Frontal cortex (tissue), 3 donors: ENCODE measurements at regions not wholly inside any gene's neighbourhood (a gene's known extent, or its start where the extent isn't known, plus 50 kb on each side); places are given as distances from the start of the nearest gene placed in this dataset.

Experiments used
- DNase-seq, 2 donors: peaks; one replicate each; pipeline ENCODE4 v3.0.0; 2012; ENCODE audit warnings: low spot score in 2 of 2
- FAIRE-seq: peaks from 2 replicates; lab custom pipeline; 2012; peaks lifted over from hg19 to GRCh38; lab: Jason Lieb, UNC
- donor health status: control.
- donor health status: control.
- donor health status: control.

DNA sequence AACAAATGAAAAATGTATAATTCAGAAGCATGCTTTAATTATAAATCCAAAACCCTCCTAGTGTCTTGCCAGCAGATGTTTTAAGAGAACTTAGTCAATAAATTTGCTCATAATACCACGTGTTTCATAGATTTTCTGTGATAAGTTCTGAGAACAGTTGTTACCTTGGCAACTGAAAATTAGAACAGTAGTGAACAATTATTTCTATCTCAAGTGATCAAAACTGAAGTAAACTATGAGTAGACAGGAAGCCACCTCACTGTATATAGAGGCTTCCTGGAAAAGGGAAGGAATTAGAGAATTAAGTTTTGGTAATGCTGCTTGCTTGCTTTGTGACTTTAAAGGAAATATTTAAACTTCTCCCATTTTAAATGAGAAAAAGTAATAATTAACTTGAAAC, 266.0 kb upstream of the ANO3 start:
- no peak for FAIRE-seq
- DNase-seq: no peak

DNA sequence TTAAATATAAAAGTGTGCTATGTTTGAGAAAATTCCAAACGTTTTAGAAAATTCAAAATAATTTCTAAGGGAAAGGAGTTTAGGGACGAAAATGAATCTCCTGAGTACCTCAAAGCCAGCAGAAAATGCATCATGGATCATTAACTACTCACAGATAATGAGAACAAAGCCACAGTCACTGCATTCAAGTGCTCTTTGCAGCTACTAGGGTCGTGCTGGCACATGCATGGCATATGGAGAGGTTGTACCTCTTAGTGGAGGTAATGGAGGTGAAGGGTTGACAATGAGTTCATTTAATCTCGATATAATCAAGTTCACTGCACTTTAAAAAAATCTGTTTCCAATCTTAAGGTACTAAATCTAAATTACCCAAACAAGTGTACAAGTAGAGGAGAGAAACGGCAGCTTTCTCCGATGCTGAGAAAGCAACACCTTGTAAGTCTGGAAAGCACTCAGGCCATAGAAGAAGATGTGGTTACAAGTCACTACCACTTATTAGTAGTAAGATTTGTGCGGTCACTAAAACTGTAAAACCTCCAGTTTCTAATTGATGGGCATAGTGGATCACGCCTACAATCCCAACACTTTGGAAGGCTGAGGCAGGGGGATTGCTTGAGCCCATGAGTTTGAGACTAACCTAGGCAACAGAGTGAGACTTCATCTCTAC, 261.1 kb upstream of the ANO3 start:
- FAIRE-seq (no peak), DNase-seq (no peak)

DNA sequence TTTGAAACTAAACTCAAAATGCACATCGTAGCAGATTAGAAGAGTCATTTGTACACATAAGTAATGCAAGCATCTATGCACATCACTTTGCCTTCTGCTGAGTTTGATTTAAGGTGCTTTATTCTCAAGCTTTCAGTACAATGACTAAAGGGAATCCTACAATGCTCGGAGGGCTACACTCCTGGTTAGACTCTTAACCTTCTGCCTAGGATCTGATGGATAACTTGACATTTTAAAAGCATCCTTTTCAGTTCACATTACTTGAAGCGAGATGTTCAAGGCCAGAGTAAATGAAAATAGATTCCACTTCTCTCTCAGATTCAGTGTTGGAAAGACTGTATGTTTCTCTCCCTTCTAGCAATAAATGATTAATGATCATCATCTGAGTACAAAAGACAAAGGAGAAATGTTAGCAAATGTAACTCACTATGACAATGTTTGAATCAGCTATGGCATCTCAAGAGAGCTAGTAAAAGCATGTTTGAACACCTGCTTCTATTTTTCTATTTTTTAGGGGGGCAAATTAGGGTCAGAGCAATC, 259.2 kb upstream of the ANO3 start:
- DNase-seq (no peak), FAIRE-seq (no peak)

DNA sequence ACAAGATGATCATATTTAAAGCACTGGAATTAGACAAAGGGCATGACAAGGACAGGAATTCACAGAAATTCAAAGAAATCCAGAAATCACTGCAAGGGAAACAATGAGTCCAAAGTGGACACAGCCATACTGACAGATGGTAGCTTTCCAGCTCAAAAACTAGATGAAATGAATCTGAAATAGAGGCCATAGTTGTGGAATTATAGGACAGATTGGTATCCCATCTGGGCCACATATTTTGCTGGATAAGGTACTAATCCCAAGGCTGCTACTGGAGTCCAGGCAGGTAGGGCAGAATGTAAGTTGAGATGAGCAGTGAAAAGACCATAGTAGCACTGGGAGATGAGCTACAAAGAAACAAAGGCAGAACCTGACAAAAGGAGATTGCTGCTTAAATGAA, 258.3 kb upstream of the ANO3 start:
- FAIRE-seq: no peak
- DNase-seq: no peak

DNA sequence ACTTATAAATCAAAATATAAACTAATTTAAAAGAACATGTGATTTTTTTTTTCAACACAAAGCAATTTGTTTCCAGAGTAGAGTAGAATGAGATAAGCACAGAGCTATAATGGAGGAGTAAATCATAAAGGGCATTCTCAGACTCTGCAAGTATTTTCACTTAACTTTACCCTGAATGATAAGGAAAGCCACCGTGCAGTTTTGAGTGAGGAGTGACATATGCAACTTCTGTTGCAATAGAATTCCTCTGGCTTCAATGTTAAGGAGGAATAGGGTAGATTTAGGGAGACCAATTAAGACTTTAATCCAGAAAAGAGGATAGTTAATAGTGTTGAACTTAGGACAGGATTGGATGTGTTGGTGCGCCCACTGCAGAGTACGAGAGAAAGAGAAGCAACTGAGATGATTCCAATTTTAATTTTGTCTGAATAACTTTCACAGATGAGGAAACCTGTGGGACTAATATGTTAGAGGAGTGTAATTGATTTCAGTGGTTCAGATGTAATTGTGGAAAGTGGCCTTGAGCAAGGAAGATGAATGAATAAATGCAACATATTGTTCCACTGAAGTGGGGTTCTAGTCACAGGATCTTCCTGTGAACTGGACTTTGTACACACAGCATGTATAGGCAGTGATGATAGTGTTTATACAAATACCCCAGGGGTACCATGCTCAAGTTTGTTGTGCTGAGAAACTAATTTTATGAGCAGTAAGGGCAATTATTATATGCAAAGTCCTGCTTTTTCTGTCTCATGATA, 255.5 kb upstream of the ANO3 start:
- FAIRE-seq: no peak
- DNase-seq: no peak

DNA sequence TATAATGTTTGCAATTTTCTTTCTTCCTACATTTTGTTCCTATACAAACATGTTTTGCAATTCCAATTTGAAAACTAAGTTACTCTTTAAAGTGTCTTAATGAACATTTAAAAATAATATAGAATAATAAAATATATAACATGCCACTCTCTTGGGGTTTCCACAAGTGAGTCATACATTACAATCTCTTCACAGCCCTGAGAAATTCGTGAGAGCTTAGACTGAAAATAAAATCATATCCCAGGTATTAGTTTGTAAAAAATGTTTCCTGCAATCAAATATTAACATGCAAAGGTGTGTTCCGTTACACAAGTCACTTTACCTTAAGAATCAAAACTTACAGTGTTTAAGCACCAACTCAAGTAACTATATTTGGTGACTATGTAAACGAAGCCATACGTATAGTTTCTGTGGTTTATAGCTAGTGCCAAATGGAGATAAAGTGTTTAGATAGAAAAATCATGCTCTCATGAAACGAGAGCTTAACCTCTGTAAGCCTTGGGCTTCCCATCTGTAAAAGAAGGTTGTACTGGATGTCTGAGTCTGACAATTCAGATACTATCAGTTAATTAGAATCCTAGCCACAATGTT, 253.6 kb upstream of the ANO3 start:
- DNase-seq: no peak
- no peak for FAIRE-seq

DNA sequence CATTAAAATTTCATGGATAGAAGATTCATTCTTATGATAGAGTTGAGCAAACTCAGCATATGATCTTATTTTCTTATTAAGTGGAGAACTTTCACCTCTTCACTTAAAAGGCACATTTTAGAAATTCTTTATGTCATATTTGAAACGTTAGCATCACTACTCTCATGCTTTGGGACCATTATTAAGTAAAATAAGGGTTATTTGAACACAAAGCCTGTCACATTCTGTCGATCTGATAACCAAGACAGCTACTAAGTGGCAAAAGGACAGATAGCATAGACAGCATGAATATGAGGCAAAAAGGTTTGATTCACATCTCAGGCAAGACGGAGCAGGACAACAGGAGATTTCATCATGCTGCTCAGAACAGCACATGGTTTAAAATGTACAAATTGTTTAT, 247.6 kb upstream of the ANO3 start:
- no peak for FAIRE-seq
- no peak for DNase-seq

DNA sequence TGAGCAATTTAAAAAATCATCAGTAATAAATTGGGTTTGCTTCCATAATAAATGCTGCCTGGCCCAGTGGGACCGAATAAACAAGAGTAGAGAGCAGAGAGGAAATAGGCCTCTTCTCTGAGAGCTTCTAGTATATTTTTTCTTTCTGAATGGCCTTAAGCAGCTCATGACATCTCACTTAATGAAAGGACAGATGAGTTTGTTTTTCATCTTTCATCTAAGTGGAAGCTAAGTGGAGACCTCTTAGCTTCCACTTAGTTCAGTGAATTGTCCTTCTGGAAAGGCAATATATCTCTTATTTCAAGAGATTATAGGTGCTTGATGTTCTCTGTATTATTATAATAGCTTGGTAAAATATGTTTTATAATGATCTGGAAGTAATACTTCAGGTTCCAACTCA, 245.9 kb upstream of the ANO3 start:
- FAIRE-seq (no peak), DNase-seq (no peak)

DNA sequence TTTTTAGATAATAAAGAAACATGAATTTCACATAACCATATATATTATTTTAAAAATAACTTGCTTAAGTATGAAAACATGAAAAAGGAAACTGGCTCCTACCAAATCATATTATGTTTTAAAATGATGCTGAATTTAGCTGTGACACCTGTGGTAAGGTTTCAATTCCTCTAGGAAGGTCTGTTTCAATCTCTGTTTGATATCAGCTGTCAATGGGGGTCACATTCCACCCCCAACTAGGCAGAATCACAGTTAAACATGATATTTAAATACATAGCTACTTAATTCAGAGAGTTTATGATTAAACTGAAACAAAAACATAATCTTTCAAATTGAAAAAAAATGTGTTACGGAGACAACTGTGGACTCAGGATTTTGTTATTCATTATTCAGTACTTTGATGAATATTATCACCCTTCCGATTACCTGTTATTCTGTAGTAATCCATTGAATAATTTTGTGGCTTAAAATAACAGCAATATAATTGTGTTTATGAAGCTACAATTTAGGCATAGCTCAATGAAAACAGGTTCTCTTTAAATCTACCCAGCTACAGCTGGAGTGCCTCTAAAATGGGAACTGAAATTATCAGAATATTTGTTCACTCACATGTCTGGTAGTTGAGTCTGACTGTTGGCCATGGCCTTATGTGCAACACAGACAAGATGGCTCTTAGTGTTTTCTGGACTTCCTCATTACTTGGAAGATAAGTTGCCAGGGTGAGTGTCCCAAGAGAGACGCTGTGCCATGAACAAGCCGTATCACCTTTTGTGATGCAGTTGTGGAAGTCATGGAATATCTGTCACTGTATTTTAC, 244.6 kb upstream of the ANO3 start:
- no peak for FAIRE-seq
- DNase-seq: no peak

DNA sequence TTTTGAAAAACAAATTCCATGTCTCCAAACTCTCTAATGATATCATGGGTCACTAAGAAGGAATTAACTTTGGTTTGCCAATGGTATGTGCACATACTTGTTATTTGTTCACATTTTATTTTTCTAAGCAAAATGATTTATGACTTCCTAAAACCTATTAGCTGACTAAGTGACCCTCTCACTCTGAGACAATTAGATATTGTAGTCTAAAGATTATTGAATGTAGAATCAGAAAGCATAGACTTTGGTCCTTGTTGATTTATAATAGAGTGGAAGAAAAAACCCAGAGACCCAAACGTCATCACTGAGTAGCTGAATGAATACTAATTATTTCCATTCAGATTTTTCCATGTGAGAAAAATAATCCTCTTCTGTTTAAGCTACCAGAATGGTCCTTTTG, 243.5 kb upstream of the ANO3 start:
- DNase-seq (no peak), FAIRE-seq (no peak)

DNA sequence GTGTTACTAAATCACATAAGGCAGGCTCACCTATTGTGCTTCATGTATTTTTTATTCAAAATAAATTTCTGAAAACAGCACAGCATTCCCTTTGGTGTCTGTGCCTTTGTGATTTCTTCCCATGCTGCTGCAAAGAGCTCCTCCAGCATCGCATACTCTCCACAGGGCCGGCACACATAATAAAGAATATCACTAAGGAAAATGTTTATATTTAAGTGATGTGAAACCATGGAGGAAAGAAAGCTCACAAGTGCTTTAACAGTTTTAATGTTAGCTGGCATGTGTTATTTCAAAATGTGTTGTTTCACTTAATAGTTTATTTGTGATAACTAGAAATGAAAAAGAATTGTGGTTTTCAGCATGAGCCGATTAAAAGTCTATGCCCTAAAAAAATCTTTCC, 241.3 kb upstream of the ANO3 start:
- FAIRE-seq: no peak
- no peak for DNase-seq

DNA sequence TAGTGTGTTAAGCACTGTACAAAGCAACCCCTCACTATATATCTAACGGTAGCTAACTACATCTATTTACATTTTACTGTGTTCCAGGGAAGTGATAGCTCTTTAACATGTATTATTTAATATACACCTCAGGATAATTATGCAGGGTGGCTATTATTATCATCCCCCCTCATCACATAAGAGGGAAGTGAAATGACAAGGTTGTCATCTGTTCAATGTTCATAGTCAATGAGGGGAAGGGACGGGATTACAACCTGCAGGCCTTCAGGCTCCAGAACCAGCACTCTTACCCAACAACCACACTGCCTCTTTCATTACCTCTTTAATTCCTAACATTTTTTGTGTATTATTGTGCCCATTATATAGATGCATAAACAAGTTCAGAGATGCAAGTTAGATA, 238.7 kb upstream of the ANO3 start:
- FAIRE-seq (no peak), DNase-seq (no peak)

DNA sequence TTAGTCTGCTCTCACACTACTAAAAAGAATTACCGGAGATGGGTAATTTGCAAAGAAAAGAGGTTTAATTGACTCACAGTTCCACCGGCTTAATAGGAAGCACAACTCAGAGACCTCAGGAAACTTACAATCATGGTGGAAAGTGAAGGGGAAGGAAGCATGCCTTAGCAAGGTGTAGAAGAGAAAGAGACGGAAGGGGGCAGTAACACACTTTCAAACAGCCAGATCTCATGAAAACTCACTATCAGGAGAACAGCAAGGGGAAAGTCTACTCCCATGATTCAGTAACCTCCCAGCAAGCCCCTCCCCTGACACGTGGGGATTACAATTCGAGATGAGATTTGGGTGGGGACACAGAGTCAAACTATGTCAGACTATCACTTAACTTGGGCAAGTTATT, 236.6 kb upstream of the ANO3 start:
- DNase-seq: no peak
- no peak for FAIRE-seq

DNA sequence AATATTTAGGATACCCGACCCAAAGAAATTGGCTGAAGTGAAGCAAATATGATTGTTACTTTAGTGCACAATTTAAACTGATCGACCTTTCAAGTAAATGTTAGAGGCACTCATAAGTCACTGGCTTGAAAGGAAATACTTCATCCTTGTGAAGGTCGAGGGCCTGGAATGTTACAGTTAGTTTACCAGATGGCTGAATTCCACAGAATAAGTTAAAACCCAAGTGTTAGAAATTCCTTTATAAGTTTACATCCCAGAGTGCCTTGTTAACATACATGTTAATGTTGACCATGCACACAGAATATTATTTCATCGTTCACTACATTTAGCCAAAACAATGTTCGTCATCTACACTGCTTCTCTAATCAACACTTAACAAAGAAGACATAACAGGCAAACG, 235.5 kb upstream of the ANO3 start:
- DNase-seq: no peak
- no peak for FAIRE-seq

DNA sequence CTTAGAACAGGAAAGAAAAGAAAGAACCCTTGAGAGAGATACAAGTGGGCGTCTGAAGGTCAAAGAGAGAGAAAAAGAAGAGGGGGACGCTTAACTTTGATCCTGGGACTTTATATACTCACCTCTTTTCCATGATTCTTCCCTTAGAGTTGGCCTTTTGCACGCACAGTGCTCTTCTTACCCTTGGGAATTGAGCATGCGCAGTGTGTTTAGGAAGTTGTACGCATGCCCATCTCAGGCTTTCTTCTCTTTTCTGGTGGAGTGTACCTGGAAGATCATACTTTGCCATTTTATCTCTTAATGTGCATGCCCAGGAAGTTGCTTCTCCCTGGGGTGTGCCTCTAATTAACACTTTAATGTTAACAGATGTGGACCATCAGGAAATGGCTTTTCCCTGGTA, 229.6 kb upstream of the ANO3 start:
- FAIRE-seq: no peak

DNA sequence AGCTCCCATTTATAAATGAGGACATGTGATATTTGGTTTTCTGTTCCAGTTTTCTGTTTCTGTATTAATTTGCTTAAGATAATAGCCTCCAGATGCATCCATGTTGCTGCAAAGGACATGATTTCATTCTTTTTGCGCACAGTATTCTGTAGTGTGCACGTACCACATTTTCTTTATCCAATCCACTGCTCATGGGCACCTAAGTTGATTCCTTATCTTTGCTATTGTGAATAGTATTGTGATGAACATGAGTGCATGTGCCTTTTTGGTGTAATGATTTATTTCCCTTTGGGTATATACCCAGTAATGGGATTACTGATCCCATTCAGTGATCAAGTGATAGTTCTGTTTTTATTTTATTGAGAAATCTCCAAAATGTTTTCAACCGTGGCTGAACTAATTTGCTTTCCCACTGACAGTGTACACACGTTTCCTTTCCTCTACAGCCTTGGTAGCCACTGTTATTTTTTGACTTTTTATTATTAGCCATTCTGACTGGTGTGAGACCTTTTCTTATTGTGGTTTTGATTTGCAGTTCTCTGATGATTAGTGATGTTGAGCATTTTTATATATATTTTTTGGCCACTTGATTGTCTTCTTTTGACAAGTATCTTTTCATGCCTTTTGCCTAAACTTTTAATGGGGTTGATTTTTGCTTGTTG, 226.0 kb upstream of the ANO3 start:
- no peak for FAIRE-seq
- no peak for DNase-seq

More for the DNA sequence above, 229.6 kb upstream of the ANO3 start:
- no peak for DNase-seq

DNA sequence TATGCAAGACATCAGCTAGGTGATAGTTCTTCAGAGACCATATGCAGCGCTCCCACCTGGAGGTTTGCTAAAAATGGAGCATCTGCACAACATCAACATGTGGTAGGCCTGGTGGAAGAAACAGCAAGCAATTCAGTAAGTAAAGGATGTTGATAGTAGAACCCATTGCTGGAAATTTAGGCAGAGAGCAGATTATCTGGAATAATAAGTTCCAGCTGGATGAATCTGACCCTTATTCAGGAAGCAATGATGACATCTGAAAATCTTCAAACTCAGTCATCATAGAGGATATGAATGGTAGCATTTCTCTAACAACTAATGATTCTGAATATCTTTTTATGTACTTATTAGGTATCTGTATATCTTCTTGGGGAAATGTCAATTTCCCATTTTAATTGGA, 225.2 kb upstream of the ANO3 start:
- DNase-seq (no peak), FAIRE-seq (no peak)

DNA sequence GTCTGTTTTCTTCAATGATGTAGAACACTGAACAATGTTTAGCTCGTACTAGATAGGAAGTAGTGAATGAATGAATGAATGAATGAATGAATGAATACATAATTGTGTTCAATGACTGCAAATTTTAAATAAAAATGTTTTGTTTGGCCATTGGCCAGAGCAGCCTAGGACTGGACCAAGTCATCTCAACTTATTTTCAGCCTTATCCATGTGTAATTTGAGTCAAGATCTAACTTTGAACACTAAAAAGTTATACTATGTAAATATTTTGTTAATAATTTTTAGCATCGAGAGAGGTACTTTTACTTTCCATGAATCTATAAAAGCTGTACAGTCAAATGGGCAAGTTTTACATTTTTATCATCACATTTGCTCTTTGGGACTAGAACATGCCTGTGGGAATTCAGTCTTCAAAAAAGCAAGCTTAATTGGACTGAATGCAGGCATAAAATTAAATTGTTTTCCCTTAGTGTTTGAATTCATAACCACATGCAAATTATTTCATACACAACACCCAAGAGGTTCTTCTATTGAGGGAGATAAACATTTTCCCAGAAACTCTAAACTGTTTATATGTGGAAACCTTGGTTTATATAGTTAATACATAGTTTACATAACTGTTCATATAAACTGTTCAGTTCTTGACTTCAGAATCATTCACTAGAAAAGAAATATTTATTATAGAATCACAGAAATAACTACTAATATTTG, 222.1 kb upstream of the ANO3 start:
- FAIRE-seq: no peak

DNA sequence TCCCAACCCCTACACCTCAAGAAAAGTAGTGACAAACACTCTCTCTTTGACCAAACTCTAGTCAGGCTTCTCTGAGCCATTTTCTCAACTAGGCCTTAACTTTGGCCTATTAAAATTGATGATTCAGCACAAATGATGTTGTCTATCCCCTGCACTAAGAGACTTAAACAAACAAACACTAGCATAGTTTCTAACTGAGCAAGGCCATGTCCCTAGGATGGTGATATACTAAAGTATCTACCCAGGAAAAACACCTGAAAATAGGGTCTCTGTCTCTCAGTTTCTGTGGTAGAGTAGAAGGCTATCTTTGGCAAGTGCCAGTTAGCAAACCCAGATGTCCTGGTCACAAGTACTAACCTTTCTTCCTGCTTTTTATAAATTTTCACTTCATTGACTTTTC, 219.7 kb upstream of the ANO3 start:
- DNase-seq (no peak), FAIRE-seq (no peak)

More for the DNA sequence above, 222.1 kb upstream of the ANO3 start:
- no peak for DNase-seq
